ENCODE measurements at regions not wholly inside any gene's neighbourhood (a gene's known extent, or its start where the extent isn't known, plus 50 kb on each side); places are given as distances from the start of the nearest gene placed in this dataset.

DNA sequence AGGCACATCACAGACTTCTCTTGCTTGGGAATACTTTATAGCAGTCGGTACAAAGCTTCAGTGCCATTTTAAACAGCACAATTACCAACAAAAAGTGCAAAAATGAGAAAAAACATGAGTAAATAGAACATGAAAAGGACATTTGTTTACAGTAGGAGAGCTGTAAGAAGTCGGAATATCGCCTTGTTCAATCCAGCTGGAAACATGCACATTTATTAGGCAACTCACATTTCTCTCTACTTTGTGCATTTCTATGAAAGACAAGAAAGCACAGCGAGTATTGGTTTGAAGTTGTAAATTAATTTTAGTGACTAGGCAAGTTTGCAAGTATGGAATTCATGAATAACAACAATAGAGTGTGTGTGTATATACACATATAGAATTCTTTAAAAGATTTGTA is 484.7 kb downstream of the DACH1 start:
- 55 to 63% methylated on average over 4 of the region's 4 CpGs for WGBS, 2 donors
- peaks cover 0 to 17% (median 0%) of the 10 kb centered on the region in 4 donors for H3K4me1 ChIP-seq
- H3K27me3 ChIP-seq = no peaks in the 10 kb centered on the region
- H3K27ac ChIP-seq = no peak overlapping the region
- TF ChIP-seq POLR2A (IDR thresholded peaks at IDR 0.05) = no peak
- no peak overlapping the region for H3K4me3 ChIP-seq
- DNase-seq (ENCODE audit: low spot score in 2 of 2) = no peak
- H3K9me3 ChIP-seq = no peaks in the 10 kb centered on the region
- no peaks in the 10 kb centered on the region for H3K36me3 ChIP-seq

DNA sequence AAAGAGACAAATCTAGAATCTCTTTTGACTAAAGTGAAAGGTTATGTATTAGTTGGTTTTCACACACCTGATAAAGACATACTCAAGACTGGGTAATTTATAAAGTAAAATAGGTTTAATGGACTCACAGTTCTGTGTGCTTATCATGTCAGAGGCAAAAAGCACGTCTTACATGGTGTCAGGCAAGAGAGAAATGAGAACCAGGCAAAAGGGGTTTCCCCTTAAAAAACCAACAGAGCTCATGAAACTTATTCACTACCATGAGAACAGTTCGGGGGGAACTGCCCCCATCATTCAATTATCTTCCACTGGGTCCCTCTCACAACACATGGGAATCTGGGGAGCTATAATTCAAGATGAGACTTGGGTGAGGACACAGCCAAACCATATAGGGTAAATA is 486.8 kb downstream of the DACH1 start:
- no peaks in the 10 kb centered on the region for H3K9me3 ChIP-seq
- no peaks in the 10 kb centered on the region for H3K27me3 ChIP-seq
- 86 to 92% methylated on average over 2 of the region's 2 CpGs for WGBS, 2 donors
- no peak for DNase-seq (ENCODE audit: low spot score in 2 of 2)
- H3K36me3 ChIP-seq = no peaks in the 10 kb centered on the region
- TF ChIP-seq, protein P1, sequence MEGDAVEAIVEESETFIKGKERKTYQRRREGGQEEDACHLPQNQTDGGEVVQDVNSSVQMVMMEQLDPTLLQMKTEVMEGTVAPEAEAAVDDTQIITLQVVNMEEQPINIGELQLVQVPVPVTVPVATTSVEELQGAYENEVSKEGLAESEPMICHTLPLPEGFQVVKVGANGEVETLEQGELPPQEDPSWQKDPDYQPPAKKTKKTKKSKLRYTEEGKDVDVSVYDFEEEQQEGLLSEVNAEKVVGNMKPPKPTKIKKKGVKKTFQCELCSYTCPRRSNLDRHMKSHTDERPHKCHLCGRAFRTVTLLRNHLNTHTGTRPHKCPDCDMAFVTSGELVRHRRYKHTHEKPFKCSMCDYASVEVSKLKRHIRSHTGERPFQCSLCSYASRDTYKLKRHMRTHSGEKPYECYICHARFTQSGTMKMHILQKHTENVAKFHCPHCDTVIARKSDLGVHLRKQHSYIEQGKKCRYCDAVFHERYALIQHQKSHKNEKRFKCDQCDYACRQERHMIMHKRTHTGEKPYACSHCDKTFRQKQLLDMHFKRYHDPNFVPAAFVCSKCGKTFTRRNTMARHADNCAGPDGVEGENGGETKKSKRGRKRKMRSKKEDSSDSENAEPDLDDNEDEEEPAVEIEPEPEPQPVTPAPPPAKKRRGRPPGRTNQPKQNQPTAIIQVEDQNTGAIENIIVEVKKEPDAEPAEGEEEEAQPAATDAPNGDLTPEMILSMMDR (IDR thresholded peaks at IDR 0.05) = no peak
- TF ChIP-seq EP300 (IDR thresholded peaks at IDR 0.05) (no peak), POLR2A (IDR thresholded peaks at IDR 0.05) (no peak)
- H3K4me1 ChIP-seq = peaks cover 0 to 17% (median 0%) of the 10 kb centered on the region in 4 donors
- no peak overlapping the region for H3K27ac ChIP-seq
- no peak overlapping the region for H3K4me3 ChIP-seq

DNA sequence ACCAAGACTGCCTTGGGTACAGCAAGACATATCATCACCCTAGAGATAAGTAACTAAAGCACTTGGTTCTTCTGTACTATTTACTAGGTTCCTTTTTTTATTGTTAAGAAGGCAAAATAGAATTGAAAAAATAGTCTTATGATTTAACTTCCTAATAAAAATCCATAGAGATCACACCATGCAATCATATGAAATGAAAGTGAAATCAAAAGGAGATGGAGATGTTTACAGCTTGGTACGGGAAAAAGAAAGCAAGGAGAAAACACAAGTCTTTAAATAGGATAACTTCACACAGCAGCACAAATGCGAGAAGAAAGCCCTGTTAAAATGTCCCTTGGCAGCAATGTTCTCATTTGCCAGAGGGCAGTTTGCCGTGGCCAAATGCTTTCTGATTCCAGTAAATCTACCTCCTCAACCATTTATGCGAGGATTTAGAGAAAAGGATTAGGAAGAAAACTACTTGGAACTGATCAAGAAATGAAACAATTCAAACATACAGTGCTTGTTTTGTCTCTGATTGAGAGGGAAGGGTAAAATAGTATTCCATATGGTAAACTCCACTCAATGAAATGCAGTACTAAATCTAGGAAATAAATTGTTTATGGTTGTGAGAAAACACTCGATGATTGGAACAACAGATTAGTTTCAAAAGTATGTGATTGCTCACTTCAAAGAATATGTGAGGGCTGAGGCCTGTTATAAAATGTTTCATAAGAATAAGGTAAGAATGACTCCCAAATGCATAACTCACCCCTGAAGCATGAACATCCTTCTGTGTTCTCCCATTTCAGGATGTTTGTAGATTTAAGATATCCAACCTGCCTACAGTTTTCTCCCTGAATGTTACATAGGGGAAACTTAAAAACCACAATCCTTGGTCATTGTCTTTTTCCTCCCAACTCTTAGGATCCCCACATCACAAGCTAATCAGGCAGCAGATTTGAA is 487.8 kb downstream of the DACH1 start:
- 14 to 18% methylated on average over 5 of the region's 5 CpGs for WGBS, 2 donors
- TF ChIP-seq EP300 (IDR thresholded peaks at IDR 0.05) = no peak
- TF ChIP-seq, protein P1 (IDR thresholded peaks at IDR 0.05) = no peak
- TF ChIP-seq POLR2A (IDR thresholded peaks at IDR 0.05) = no peak
- no peaks in the 10 kb centered on the region for H3K36me3 ChIP-seq
- peak overlapping the region; percentile 18 to 63 (median 38) for H3K27ac ChIP-seq
- no peaks in the 10 kb centered on the region for H3K27me3 ChIP-seq
- H3K4me1 ChIP-seq = peaks cover 0 to 17% (median 0%) of the 10 kb centered on the region in 4 donors
- no peaks in the 10 kb centered on the region for H3K9me3 ChIP-seq
- peak overlapping the region in 3 of 4 donors; percentile 14 to 28 (median 24) for H3K4me3 ChIP-seq
- DNase-seq (ENCODE audit: low spot score in 2 of 2) = no peak

DNA sequence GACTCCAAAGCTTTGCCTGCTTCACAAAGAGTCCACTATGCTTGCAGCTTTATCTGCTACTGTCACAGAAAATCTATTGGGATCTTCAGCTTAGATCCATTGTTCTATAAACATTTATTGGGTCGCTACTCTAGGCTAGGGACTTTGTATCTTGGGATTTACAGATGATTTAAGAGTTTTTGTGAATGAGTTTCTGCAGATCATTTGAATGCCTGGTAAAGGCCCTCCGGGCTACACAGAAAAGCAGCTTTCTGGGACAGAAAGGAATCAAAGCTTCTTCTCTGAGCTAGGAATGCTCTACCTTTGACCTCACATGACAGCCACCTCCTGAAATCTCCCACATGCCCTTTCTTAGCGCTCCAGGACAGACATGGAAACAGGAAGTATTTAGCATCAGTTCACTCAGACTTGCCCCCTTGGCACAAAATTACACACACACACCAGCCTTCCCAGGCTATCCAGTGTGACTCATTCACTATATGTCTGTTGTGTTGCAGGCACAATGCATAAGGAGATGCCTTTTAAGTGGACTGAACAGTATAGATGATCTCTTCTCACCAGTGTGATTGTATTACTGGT is 492.4 kb downstream of the DACH1 start:
- peaks cover 0 to 11% (median 0%) of the 10 kb centered on the region in 4 donors for H3K4me1 ChIP-seq
- 42 to 47% methylated on average over 3 of the region's 3 CpGs for WGBS, 2 donors
- H3K27me3 ChIP-seq = no peaks in the 10 kb centered on the region
- no peaks in the 10 kb centered on the region for H3K9me3 ChIP-seq
- no peak for TF ChIP-seq POLR2A (IDR thresholded peaks at IDR 0.05)
- no peak for TF ChIP-seq EP300 (IDR thresholded peaks at IDR 0.05)
- TF ChIP-seq, protein P1 (IDR thresholded peaks at IDR 0.05) = no peak
- H3K27ac ChIP-seq = no peak overlapping the region
- no peak for DNase-seq (ENCODE audit: low spot score in 2 of 2)
- H3K4me3 ChIP-seq = no peak overlapping the region
- no peaks in the 10 kb centered on the region for H3K36me3 ChIP-seq

DNA sequence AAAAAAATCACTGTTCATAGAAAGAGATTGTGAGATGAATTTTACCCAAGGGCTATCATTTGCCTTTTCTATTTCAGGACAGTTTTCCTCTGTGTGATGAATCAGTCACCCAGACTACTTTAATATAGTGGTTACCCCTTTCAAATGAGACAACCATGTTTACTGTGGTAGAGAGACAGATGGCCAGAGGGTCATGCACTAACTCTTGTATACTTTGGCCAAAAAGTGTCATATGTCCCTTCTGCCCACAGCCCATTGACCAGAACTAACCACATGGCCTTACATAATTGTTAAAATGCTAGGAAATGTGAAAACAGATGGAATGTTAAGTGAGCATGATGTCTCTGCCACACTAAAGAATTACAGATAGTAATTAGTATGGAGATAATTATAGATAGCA is 498.7 kb downstream of the DACH1 start:
- no peak for DNase-seq (ENCODE audit: low spot score in 2 of 2)
- no peaks in the 10 kb centered on the region for H3K27me3 ChIP-seq
- H3K27ac ChIP-seq = no peak overlapping the region
- no peak overlapping the region for H3K4me3 ChIP-seq
- H3K36me3 ChIP-seq = no peaks in the 10 kb centered on the region
- no peaks in the 10 kb centered on the region for H3K9me3 ChIP-seq
- H3K4me1 ChIP-seq = no peaks in the 10 kb centered on the region
- TF ChIP-seq, protein P1 (IDR thresholded peaks at IDR 0.05) = no peak
- TF ChIP-seq POLR2A (IDR thresholded peaks at IDR 0.05) = no peak
- TF ChIP-seq EP300 (IDR thresholded peaks at IDR 0.05) = no peak

All from tibial nerve (tissue), 4 donors.